Stomach (tissue), 4 donors: ENCODE measurements at regions not wholly inside any gene's neighbourhood (a gene's known extent, or its start where the extent isn't known, plus 50 kb on each side); places are given as distances from the start of the nearest gene placed in this dataset.

Source experiments
- CTCF ChIP-seq, 7 experiments: fragments of 450-650 bp in 4 of 7; fragments of 200-600 bp in 3 of 7; sonication (generic) in 3 of 7; IDR thresholded peaks; one replicate each; pipeline ENCODE4 v1.5.1; 2016 to 2019; ENCODE audit warnings: antibody characterized with exemption in 7 of 7, control low read depth in 2 of 7, mild to moderate bottlenecking in 1 of 7
- EP300 ChIP-seq: sonication (generic); formaldehyde crosslinking; IDR thresholded peaks from one replicate; pipeline ENCODE4 v1.6.1; 2017; ENCODE audit warnings: antibody characterized with exemption
- POLR2A ChIP-seq, 4 donors: fragments of 450-650 bp; IDR thresholded peaks; one replicate each; pipeline ENCODE4 v1.6.1; 2016; ENCODE audit warnings: antibody characterized with exemption in 4 of 4, control low read depth in 2 of 4, mild to moderate bottlenecking in 1 of 4, moderate library complexity in 1 of 4

GRCh38 chr2:16397681-16398475 is 267.8 kb downstream of the CYRIA start:
- TF ChIP-seq CTCF (IDR thresholded peaks at IDR 0.05) (no peak), POLR2A (IDR thresholded peaks at IDR 0.05) (no peak), EP300 (no peak)
